CD4-positive, alpha-beta T cell treated with Interleukin-17A for 4 hours (primary cell): ENCODE measurements at regions not wholly inside any gene's neighbourhood (a gene's known extent, or its start where the extent isn't known, plus 50 kb on each side); places are given as distances from the start of the nearest gene placed in this dataset.

ENCODE experiments used
- DNase-seq: peaks from one replicate; pipeline ENCODE4 v3.0.0-alpha.2; 2020; ENCODE audit warnings: mixed read lengths

DNA sequence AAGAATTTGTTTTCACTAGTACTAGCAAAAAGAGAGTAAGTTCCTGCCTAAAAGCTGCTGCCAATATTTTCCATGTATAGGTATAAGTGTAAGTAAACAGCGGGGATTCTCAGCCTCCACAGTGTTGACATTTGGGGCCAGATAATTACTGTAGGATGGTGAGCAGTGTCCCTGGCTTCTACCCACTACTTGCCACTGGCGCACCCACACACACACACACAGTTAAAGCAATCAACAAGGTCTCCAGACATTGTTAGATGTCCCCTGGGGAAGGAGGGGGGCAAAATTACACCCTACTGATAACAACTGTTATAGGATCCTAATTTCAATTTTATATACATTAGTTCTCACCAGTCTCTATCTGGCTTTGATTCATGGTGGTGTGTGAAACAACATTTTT is 417.0 kb upstream of the PSMD7 start:
- no peak for DNase-seq

DNA sequence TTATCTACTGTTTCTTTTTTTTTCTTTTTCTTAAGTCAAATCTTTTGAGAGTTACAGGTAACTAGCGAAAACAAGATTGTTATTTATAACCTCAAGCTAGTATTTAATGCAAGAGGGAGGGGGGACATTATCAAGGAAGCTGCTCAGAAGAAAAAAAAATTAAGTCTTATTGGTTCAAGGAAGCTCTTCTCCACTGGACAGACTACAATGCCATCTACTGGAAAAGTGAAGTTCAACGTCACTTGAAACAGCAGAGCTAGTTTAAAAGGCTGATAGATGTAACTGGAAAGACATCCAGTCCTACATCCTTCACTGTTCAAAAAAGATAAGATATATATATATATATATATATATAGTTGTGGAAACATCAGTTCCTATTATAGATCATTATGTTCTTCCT is 418.0 kb upstream of the PSMD7 start:
- no peak for DNase-seq

DNA sequence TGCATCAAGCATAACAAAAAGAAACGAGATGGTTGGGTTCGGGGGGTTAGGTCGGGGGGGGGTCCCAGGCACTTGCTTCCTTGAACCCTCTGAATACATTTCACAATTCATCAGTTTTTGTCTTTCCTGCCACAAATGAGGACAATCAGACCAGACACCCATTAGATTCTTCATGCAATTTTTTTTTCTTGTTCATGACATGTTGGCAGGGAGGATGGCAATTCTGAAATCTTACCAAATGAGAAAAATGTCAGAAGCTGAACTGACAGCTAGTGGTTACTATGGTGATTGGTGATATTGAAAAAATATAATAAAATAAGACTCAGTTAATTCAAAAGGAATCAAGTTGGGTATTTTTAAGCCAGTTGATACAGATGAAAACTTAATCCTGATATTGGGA is 419.5 kb upstream of the PSMD7 start:
- DNase-seq, result no peak

DNA sequence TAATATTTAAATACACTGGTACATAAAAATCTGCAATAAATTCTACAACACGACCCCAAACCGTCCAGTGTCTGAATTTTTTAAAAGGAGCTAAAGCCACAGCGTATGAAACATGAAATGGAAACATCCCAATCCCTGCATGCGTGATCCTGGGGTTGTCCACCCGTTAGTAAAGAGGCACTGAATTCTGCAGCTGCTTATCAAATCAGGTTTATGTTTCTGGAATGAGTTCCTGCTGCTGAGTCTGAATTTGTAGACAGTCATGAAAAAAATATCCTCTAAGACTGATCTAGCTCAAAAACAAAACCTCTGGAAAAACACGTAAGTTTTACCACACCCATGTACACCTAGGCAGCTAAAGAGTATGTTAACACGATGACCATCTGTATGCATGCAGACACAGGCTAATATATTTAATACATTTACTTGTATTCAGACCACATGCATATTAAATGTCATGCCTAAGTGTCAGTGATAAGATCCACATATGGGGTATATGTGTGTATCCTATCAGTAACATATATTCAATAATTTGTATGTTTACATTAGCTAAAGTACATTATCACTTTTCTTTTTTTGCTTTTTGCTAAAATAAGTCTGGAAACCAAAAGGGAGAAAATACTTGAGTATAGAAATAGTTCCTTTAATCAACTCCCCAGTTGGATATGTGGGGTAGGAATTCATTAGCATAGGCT is 420.5 kb upstream of the PSMD7 start:
- no peak for DNase-seq

DNA sequence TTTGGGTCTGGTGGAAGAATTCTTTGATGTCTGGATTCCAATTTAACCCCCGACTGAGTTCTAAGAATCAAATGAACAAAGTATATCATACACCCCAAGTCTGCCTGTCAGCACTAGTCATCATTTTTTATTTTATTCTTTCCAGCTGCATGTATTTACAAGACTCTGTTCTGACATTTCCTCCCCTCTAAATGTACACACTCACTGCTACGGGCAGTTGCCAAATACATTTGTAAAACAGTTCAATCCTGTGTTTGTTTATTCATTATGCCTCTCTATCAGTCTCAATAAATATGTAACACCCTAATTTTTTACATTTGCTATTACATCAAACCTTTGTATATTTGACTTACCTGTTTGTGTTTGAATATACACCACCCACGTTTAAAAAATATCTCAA is 422.3 kb upstream of the PSMD7 start:
- no peak for DNase-seq

DNA sequence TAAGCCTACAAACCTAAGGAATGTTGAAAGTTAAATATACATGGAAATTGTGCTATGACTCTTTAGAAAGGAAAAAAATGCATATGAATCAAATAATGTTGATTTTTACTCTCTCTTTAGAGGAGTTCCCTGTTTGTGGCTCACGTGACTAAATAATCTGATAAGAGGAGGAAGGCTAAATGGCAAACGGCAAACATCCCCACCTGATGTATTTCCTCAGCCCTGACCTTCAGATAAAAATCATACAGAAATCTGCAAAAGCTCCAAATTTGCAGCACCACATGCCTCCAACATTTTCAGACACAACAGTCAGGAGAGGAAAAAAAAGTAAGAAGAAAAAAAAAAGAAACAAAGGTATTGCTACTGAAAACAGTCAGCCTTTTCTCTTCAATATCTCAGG is 423.0 kb upstream of the PSMD7 start:
- no peak for DNase-seq

DNA sequence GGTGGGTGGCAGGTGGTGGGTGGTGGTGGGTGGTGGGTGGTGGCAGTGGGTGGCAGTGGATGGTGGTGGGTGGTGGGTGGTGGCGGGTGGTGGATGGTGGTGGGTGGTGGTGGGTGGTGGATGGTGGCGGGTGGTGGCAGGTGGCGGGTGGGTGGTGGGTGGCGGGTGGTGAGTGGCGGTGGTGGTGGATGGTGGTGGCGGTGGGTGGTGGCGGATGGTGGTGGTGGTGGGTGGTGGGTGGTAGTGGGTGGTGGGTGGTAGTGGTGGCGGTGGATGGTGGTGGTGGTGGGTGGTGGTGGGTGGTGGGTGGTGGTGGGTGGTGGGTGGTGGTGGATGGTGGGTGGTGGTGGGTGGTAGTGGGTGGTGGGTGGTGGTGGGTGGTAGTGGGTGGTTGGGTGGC is 423.8 kb upstream of the PSMD7 start:
- DNase-seq, result no peak

DNA sequence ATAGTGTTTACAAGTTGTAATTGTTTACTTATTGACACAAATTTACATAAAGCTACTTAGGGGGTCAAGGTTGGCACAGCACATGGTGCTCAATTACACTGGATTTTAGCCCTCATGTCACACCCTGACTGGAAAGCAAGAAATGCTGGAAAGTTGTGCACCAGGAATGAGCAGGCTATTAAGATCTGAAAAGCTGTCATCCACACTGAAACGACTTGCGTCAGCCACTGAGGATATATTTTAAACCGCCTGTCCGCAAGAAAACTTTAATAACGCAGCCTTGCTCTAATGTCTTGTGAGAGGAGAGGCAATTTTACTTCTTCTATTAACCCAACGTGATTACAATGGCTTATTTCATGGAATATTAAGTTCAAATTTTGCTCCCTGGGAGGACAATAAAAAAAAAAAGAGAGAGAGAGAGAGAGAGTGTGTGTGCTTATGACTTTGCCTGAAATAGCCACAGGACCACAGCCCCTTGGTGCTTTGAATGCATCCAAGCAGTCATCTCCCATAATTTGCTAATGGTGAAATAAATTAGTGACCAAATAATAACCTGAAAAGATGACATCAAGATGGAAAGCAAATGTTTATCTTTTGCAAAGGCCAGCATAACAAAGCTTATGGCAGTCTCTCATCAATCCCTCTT is 425.4 kb upstream of the PSMD7 start:
- DNase-seq, result no peak

DNA sequence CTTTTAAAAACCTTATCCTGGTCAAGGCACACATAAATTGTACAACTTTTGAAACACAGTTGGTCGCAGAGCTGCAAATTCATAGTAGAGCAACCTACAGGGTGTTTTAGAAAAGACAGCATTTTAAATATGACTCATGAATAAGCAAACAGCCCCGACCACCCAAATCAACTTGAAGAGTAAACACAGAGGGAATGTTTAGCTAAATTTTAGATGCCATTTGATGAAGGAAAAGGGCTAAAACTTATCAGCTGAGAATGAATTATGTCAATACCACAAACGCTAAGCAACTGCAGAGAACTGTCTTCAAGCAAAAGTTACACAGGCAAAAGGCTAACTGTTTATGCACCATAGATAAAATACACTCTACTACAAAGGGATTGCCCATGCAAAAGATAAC is 427.5 kb upstream of the PSMD7 start:
- no peak for DNase-seq

DNA sequence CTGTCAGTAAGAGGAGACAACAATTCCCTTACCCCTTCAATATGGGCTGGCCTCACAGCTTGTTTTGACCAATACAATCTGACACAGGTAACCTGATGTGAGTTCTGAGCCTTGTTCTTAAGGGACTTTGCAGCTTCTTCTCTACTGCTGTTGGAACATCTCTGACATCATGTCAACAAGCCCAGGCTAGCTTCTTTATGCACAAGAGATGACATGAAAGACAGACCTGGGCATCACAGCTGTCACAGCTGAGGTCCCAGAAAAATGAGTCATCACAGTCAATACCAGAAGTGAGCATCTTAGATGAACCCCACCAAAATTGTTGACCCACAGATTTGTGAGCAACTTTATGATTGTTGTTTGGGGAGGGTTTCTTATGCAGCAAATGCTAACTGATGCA is 431.7 kb upstream of the PSMD7 start:
- no peak for DNase-seq

DNA sequence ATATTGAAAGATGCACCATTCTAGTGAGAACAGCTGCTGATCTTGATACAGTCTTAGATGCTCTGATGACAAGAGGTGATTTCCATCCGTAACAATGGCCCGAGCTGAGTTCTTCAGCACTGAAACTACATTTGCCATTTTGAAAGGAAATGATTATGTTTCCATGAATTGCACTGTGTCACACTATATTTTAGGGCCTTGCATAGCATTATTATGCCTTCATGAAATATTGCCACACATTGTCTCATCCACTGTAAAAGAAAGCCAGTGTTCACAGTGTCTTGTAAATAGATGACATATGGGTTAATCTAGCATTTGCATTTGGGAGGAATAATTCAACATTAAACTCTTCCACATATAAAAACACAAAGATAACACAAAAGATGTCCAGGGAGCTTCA is 438.3 kb upstream of the PSMD7 start:
- no peak for DNase-seq

DNA sequence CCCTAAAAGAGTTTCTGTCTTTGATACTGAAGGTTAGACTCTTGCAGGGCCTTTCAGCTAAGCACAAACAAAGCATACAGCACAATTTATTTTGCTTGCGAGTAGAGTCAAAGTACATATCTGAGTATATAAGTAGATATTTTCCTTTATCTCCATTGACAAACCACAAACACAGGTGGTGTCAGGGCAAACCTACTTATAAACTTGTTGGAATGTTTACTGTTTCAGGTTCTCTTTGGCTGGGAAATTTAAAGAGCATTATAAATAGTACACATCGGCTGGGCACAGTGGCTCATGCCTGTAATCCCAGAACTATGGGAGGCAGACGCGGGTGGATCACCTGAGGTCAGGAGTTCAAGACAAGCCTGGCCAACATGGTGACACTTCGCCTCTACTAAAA is 442.6 kb upstream of the PSMD7 start:
- no peak for DNase-seq

DNA sequence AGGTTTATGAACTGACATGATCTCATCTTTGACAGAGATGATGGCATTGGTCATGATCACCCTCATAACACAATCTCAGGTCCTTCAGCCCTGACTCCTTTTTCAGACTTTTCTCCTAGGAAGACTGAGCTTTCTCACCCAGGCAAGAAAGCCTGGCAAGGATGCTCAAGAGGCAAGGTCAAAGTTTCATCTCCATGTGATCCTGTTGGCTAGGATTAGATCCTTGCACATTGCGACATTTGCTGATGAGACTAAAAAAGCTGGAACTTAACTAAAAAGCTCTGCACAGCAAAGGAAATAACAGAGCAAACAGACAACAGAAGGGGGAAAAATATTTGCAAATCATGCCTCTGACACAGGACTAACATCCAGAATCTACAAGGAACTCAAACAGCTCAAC is 444.1 kb upstream of the PSMD7 start:
- DNase-seq, result no peak

DNA sequence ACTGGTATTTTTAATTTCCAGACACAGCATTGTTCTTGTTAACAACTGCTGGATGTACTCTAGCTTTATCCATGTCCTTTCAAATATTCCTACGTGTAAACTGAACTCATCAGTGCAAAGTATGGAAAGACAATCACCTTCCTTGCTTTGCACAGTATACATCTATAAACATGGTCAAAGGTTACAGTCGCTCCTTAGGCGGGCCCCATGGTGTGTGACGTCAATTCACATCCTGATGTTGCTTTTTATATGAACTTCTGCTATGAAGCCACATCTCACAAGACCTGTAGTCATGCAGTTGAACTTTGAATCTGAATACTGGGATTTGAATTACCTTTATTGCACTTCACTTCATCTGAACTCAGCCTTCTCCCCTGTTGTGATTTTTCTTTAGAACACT is 447.6 kb upstream of the PSMD7 start:
- no peak for DNase-seq

DNA sequence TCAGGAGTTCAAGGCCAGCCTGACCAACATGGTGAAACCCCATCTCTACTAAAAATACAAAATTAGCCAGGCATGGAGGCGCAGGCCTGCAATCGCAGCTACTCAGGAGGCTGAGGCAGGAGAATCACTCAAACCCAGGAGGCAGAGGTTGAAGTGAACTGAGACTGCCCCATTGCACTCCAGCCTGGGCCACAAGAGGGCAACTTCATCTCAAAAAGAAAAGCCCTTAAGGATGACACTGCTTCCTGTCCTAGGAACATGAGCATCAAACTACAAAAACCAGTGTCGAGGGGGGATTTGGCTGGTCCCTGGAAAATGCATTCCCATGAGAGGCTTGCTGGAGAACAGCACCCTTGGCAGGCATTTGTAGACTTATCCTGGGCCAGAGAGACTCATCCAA is 449.5 kb upstream of the PSMD7 start:
- no peak for DNase-seq

DNA sequence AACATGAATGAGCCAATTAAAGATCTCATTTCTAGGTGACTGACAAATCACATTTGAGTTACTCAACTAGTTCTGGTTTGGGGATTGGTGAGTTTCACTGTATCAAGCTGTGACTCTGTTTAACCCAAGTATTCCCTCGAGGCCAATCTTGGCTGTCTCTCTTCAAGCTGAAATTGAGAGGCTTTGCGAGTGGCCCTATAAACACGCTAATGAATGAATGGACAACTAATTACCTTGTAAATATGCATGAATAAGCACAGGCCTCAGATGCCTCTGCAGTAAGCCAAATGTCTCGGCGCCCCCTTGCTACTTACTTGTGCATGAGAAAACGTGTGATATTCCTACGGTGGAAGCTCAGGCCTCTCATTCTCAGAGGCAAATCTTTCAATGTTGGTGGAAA is 450.3 kb upstream of the PSMD7 start:
- DNase-seq, result no peak

DNA sequence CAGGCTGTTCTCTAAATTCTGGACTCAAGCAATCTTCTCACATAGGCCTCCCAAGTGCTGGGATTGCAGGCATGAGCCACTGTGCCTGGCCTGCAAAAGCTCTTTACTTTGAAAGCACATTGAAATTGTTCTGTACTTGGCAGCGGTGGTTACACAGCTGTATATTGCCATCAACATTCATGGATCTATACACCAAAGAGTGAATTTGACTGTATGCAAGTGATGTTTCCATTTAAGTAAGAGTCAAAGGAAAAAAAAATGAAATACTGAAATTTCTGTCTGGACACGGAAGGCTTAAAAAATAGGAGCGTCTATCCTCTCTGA is 450.6 kb upstream of the PSMD7 start:
- DNase-seq, result no peak

DNA sequence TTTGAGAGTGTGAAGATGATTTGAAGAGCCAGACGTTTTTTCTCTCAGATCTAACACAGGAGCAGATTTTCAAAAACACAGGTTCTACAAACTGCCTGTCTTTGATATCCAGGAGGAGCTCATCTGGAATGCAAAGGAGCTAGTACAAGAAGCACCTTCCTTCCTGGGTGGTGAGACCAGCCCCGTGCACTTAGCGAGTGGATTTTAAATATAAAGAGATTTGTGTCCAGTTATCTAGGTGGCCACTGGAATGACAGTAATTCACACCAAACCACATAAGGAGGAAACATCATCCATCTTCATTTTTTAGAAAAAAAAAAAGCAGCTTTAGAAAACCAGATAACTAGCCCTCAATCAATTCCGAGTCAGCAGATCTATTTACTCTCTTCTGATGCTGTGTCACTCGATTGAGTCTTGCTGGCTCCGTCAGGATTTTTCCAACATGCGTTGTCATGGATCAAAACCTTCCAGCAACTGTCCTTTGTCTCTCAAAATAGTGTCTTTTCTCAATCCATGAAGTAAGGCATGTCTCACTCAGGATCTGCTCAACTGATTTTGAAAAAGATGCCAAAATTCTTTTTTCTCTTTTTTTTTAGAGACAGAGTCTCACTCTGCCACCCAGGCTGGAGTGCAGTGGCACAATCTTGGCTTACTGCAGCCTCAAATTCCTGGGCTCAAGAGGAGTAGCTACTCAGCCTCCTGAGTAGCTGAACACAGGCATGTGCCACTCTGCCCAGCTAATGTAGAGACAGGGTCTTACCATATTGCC is 451.2 kb upstream of the PSMD7 start:
- no peak for DNase-seq

DNA sequence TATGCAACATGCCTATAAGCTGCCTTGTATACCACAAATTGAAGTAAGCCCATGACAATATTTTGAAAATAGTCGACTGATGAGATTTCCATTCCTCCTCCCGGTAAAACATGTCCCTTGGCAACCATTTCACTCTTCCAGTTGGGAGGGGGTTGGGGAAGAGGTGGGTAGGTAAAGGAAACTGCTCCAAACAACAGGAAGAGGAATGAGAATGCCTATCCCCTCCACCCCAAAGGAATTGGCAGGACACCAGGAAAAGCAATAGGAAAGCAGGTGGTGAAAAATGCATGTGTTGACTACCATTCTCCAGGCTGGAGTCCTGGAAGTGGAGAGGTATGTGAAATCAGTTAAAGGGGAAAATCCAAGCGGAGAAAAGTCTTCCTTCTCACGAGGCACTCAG is 455.9 kb upstream of the PSMD7 start:
- no peak for DNase-seq

DNA sequence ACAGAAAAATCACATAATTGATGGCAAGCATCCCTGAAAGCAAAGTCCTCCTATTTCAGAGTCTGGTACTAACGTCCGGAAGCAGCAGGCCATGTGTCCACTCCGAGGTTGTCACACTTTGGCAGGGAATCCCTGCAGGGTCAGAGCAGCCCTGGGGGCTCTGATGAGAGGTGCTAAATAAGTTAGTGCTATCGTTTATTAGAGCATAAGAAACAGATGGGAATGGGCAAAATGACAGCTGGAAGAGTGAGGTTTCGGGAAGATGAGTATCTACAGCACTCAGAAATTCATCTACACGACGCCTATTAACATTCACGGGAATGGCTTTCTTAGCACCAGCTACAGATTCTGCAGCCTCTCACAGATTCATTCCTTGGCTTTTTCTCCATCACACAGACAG is 465.4 kb upstream of the PSMD7 start:
- DNase-seq, result no peak

DNA sequence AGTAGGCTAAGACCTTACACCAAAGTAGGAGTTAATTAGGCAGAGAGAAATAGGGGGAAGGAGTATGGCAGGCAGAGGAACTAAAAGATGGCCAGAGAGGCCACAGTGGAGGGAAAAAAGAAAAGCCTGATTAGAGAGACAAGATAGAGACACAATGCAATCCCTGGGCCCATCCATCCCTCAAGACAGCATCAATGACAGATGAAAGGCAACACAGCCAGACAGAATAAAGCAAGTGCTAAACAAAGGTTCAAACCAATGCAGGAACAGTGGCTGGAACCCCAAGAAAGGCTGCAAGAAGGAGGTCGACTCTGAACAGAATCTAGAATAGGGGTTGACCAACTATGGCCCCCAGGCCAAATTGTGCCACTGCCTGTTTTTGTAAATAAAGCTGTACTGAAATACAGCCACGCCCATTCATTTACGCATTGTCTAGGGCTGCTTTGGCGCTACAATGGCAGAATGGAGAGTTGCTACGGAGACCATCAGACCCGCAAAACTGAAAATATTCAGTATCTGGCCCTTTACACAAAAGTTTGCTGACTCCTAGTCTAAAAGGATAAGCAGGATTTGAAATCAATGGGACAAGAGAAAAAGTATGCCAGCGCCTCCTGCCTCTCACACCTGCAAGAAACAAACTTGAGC is 473.3 kb upstream of the PSMD7 start:
- no peak for DNase-seq

DNA sequence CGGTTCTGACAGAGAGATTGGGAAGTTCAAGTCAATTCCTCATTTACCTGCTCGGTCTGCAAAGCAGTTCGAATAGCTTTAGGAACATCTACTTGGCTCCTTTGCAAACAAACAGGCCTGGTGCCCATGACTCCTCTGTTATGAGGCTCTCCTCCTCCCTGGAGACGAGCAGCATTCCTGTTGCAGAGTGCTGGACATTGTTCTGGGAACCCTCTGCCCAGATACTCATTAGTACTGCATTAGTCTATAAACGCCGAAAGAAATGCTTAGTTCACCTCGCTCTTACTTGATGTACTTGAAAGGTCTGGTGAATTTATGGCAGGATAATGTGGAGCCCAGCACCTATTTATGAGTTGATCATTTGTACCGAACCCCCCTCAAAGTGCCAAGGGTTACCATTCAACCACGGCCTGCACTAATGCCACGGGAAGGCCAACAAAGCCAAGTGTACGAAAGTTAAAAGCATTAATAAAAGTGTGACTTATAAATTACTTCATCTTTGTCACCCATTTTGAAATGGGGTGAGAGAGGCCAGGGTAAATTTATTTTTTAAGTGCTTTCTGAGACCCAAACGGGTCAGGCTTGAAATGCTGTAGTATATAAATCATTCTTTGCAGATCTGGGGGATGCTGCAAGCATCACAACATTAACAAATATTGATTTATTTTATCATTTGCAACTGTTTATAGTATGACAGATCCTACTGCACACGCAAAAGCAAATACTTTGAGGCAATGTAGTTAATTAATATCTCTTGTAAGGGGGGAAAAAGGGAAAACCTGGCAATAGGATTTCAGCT is 478.9 kb upstream of the PSMD7 start:
- DNase-seq, result no peak

DNA sequence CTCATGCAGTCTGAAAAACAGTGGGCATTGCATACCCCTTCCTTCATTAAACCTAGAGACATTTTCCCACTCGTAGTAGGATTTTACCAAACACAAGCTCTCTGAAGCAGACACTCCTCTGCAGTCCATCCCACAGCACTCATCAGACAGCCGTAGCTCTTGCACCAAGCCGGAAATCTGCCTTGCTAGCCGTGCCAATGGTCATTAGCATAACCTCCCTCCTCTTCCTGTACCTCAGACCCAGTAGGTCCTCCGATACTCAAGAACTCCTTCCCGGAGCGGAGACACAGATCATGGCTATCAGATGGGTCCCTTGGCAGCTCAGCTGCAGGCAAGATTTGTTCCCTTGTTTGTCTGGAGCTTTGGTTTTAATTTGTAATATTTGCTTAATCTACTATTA is 483.1 kb upstream of the PSMD7 start:
- no peak for DNase-seq
